Peyer's patch (tissue), 4 donors: ENCODE measurements at regions not wholly inside any gene's neighbourhood (a gene's known extent, or its start where the extent isn't known, plus 50 kb on each side); places are given as distances from the start of the nearest gene placed in this dataset.

ENCODE experiments used
- CTCF ChIP-seq, 6 experiments: fragments of 450-650 bp in 4 of 6; fragments of 200-600 bp in 2 of 6; sonication (generic) in 1 of 6; IDR thresholded peaks; one replicate each; pipeline ENCODE4 v1.5.1; 2017 to 2019; ENCODE audit warnings: antibody characterized with exemption in 6 of 6, mild to moderate bottlenecking in 3 of 6, moderate library complexity in 1 of 6
- POLR2A ChIP-seq, 2 donors: fragments of 450-650 bp; IDR thresholded peaks; one replicate each; pipeline ENCODE4 v1.5.1; 2017; ENCODE audit warnings: antibody characterized with exemption in 2 of 2, mild to moderate bottlenecking in 2 of 2, moderate library complexity in 2 of 2

DNA sequence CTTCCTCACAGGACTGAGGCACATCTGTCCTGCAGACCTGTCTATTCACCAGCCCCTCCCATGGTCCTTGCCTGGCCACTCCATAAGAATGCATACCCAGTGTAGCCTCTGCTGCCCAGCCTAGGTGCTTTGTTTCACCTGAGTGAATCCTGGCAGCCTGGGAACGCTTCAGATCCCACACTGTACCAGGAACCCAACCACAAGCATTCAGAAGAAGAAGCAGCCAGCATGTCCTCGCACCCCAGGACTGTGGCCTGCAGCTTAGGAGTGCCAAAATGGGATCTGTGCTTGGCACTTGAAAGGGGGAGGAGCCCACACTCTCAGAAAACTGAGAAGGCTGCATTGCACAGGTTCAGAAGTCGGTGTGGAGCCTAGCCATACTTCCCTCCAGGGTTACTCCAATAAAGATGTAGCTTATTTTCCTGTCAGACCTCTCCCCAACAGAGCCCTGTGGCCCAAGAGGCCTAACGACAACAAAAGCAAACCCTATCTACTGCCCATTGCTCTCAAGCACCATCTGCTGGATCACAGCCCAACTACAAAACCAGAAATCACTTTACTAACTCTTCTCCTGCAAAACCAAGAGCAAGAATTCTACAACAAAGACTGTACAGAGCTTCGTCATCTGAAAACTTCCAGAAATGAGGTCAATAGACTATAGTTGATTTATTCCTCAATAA, 923.1 kb upstream of the NEGR1 start:
- TF ChIP-seq CTCF (IDR thresholded peaks at IDR 0.05) (no peak), POLR2A (IDR thresholded peaks at IDR 0.05) (no peak)
